ENCODE measurements at regions not wholly inside any gene's neighbourhood (a gene's known extent, or its start where the extent isn't known, plus 50 kb on each side); places are given as distances from the start of the nearest gene placed in this dataset.
"Not testable (repeated sequence)": the region's sequence is repeated elsewhere in the genome, so short reads cannot be mapped to it uniquely, and the experiment has no call there.

DNA sequence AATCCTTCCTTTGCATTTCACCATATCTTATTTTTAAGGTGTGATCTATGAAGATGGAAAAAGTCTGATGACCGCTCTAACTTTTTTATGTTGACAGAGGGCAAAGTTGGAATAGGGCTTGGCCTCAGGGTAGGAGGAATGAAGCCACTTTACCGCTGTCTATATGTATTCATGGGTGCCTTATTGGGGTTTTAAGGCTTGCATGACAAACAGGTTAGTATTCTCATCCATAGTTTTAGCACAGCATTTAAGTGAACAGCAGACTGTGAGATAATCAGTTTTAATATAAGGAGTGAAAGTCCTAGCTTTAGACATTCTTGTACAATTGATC is 81.7 kb upstream of the BMP2K start:
- Mint-ChIP-seq H3K27me3 (peaks cover 25% of the 10 kb centered on the region), H3K4me1 (no peaks in the 10 kb centered on the region), H3K4me3 (no peak overlapping the region), H3K9me3 (no peaks in the 10 kb centered on the region), H3K27ac (ENCODE audit: low read depth) (no peak overlapping the region), H3K36me3 (ENCODE audit: insufficient read depth) (no peaks in the 10 kb centered on the region)
- DNase-seq (ENCODE audit: low spot score in 2 of 2) (no peak), ATAC-seq (replicated peaks; ENCODE audit: extremely low read depth, poor library complexity, severe bottlenecking) (no peak)

DNA sequence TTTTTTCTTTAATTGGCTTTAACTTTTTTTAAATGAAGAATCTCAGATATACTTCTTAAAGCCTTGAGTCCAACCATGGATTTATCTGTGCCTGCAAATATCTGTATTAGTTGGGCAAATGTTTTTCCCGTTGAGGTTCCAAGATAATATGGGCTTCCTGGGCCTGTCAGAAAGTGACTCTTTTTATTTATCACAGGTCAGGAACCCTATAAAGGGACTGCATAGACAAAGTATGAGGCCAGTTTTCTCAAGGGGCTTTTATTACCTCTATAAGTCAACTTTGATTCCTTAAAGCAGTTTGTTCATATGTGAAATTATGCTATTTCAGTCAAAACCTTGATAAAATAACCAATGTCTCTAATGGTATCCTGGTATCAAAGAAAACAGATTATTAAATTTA is 80.2 kb upstream of the BMP2K start:
- H3K27me3 Mint-ChIP-seq = peaks cover 10% of the 10 kb centered on the region
- H3K9me3 Mint-ChIP-seq = no peaks in the 10 kb centered on the region
- H3K27ac Mint-ChIP-seq (ENCODE audit: low read depth) = no peak overlapping the region
- no peak overlapping the region for H3K4me3 Mint-ChIP-seq
- H3K36me3 Mint-ChIP-seq (ENCODE audit: insufficient read depth) = no peaks in the 10 kb centered on the region
- no peak for ATAC-seq (replicated peaks; ENCODE audit: extremely low read depth, poor library complexity, severe bottlenecking)
- no peaks in the 10 kb centered on the region for H3K4me1 Mint-ChIP-seq
- DNase-seq (ENCODE audit: low spot score in 2 of 2) = no peak

DNA sequence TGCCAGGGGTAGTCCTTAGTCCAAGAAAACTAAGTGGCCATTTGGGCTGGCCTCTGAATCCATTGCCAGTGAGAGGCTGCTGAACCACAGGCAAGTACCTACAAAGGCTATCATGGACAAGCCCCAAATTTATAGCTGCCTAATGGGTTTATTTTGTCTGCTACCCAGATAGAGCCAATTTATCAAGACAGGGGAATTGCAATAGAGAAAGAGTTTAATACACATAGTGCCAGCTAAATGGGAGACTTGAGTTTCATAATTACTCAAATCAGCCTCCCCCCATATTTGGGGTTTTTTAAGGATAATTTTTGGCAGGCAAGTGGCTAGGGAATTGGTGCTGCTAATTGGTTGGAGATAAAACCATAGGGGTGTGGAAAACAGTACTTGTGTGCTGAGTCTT is 73.1 kb upstream of the BMP2K start:
- H3K4me3 Mint-ChIP-seq = no peak overlapping the region
- H3K27me3 Mint-ChIP-seq = peaks cover 11% of the 10 kb centered on the region
- H3K36me3 Mint-ChIP-seq (ENCODE audit: insufficient read depth) = no peaks in the 10 kb centered on the region
- no peaks in the 10 kb centered on the region for H3K4me1 Mint-ChIP-seq
- ATAC-seq (replicated peaks; ENCODE audit: extremely low read depth, poor library complexity, severe bottlenecking) (no peak), DNase-seq (ENCODE audit: low spot score in 2 of 2) (no peak)
- H3K9me3 Mint-ChIP-seq = peaks cover 8% of the 10 kb centered on the region
- no peak overlapping the region for H3K27ac Mint-ChIP-seq (ENCODE audit: low read depth)

DNA sequence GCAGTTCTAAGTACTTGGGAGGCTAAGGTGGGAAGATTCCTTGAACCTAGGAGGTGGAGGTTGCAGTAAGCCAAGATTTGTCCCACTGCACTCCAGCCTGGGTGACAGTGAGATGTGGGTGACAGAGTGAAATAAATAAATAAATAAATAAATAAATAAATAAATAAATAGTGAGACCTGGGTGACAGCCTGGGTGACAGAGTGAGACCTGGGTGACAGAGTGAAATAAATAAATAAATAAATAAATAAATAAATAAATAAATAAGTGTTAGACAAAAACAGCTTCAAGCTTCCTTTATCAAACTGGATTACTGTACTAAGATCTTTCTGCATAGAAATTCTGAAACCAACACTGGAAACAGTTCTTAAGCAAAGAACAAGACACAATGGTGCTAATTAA is 71.8 kb upstream of the BMP2K start:
- Mint-ChIP-seq H3K27ac (ENCODE audit: low read depth) (no peak overlapping the region), H3K4me1 (no peaks in the 10 kb centered on the region), H3K9me3 (peaks cover 8% of the 10 kb centered on the region), H3K27me3 (peaks cover 11% of the 10 kb centered on the region), H3K36me3 (ENCODE audit: insufficient read depth) (no peaks in the 10 kb centered on the region), H3K4me3 (no peak overlapping the region)
- no peak for ATAC-seq (replicated peaks; ENCODE audit: extremely low read depth, poor library complexity, severe bottlenecking)
- no peak for DNase-seq (ENCODE audit: low spot score in 2 of 2)

DNA sequence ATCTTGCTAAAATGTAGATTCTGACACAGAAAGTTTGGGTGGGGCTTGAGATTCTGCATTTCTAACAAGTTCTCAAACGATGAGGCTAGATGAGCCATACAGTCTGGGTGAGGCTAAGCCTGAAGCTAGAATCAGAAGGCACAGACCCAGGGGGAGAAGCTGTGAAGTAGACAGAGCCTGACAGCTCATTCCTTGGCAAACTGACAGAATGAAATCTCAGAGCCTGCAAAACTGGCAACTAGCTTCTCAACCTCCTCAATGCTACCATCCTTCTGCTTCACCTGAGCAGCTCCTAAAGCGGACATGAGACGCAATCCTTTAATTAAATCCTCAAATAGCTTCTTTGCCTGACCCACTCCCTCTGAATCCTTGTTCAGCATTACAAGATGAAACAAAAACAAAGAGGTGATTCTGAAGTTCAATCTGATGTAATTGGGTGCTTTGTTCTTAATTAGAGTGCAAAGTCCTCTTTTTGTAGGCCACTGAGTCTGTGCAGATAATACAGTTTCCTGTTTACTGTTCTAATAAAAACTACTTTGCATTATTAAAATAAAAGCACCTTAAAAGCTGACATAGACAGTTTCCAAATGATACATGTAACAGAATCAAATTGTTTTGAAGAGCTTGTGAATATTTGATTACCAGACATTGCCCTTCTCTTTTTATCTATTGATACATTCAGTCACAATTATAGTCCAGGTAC is 71.0 kb upstream of the BMP2K start:
- Mint-ChIP-seq H3K4me1 (no peaks in the 10 kb centered on the region), H3K27me3 (peaks cover 11% of the 10 kb centered on the region), H3K27ac (ENCODE audit: low read depth) (no peak overlapping the region), H3K4me3 (no peak overlapping the region), H3K9me3 (peaks cover 8% of the 10 kb centered on the region), H3K36me3 (ENCODE audit: insufficient read depth) (no peaks in the 10 kb centered on the region)
- ATAC-seq (replicated peaks; ENCODE audit: extremely low read depth, poor library complexity, severe bottlenecking) (no peak), DNase-seq (ENCODE audit: low spot score in 2 of 2) (no peak)

DNA sequence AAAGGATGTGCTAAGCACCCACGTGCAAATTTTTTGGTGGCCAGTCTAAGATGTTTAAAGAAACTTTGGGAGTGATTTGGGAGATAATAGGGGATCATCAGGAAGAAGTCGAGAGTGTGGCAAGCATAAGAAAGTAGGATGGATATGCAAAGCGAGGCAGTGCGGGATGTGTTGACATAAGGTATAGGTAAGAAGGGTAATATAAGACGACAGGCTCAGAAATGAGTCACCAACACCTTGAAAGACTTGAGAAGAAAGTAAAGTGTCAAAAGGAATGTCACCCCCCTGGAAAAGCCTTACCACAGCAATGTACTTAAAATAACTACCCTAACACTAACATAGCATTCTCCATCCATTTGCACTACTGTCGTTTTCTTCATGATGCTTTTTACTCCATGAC is 69.8 kb upstream of the BMP2K start:
- ATAC-seq (replicated peaks; ENCODE audit: extremely low read depth, poor library complexity, severe bottlenecking) (no peak), DNase-seq (ENCODE audit: low spot score in 2 of 2) (no peak)
- no peaks in the 10 kb centered on the region for H3K4me1 Mint-ChIP-seq
- H3K36me3 Mint-ChIP-seq (ENCODE audit: insufficient read depth) = no peaks in the 10 kb centered on the region
- peaks cover 8% of the 10 kb centered on the region for H3K9me3 Mint-ChIP-seq
- H3K27me3 Mint-ChIP-seq = peaks cover 11% of the 10 kb centered on the region
- H3K27ac Mint-ChIP-seq (ENCODE audit: low read depth) = no peak overlapping the region
- no peak overlapping the region for H3K4me3 Mint-ChIP-seq

DNA sequence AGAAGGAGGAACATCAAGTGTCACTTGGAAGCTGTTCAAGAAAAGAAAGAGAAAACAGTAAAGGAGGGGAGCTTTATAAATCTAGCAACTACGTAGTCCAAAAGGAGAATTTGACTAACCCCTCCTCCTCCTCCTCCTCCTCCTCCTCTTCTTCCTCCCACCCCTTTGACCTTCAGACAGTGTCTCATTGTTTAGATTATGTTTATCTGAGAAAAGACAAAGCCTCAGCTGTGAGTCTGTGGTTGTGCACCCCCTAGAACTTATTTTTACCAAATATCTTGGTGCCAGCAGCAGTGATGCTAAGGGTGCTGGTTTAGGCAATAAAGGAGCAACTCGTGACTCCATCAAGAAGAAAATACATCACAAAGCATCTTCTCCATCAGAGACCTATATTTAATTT is 68.9 kb upstream of the BMP2K start:
- Mint-ChIP-seq H3K36me3 (ENCODE audit: insufficient read depth) (no peaks in the 10 kb centered on the region), H3K27ac (ENCODE audit: low read depth) (no peak overlapping the region), H3K4me1 (no peaks in the 10 kb centered on the region), H3K27me3 (peaks cover 11% of the 10 kb centered on the region), H3K9me3 (peaks cover 8% of the 10 kb centered on the region), H3K4me3 (no peak overlapping the region)
- ATAC-seq (replicated peaks; ENCODE audit: extremely low read depth, poor library complexity, severe bottlenecking) (no peak), DNase-seq (ENCODE audit: low spot score in 2 of 2) (no peak)

DNA sequence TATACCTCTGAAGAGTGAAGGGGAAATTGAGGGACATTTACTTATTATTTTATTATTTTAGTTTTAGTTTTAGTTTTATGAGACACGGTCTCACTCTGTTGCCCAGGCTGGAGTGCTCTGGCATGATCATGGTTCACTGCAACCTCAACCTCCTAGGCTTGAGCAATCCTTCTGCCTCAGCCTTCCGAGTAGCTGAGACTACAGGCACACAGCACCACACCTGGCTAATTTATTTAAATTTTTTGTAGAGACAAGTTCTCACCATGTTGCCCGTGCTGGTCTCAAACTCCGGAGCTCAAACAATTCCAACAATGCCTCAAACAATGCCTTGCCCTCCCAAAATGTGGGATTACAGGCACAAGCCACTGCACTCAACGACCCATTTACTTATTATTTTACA is 68.4 kb upstream of the BMP2K start:
- Mint-ChIP-seq H3K9me3 (peaks cover 3% of the 10 kb centered on the region), H3K27ac (ENCODE audit: low read depth) (no peak overlapping the region), H3K27me3 (peaks cover 8% of the 10 kb centered on the region), H3K36me3 (ENCODE audit: insufficient read depth) (no peaks in the 10 kb centered on the region), H3K4me1 (no peaks in the 10 kb centered on the region), H3K4me3 (no peak overlapping the region)
- no peak for ATAC-seq (replicated peaks; ENCODE audit: extremely low read depth, poor library complexity, severe bottlenecking)
- no peak for DNase-seq (ENCODE audit: low spot score in 2 of 2)

DNA sequence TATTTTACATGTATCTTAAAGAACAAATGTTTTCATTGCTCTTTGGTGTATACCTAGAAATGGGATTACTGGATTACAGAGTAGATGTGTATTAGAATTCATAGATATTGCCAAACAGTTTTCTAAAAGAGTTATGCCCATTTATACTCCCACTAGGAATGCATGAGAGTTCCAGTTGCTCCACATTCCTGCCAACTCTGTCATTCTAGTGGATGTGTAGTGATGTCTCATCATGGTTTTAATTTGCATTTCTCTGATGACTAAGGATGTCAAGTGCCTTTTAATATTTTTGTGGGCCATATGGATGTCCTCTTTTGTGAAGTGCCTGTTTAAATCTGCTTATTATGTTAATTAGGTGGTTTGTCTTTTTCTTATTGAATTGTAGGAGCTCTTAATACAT is 65.6 kb upstream of the BMP2K start:
- DNase-seq (ENCODE audit: low spot score in 2 of 2) = no peak
- Mint-ChIP-seq H3K27ac (ENCODE audit: low read depth) (no peak overlapping the region), H3K36me3 (ENCODE audit: insufficient read depth) (no peaks in the 10 kb centered on the region), H3K4me3 (no peak overlapping the region), H3K27me3 (no peaks in the 10 kb centered on the region), H3K4me1 (no peaks in the 10 kb centered on the region), H3K9me3 (no peaks in the 10 kb centered on the region)
- ATAC-seq (replicated peaks; ENCODE audit: extremely low read depth, poor library complexity, severe bottlenecking) = no peak

DNA sequence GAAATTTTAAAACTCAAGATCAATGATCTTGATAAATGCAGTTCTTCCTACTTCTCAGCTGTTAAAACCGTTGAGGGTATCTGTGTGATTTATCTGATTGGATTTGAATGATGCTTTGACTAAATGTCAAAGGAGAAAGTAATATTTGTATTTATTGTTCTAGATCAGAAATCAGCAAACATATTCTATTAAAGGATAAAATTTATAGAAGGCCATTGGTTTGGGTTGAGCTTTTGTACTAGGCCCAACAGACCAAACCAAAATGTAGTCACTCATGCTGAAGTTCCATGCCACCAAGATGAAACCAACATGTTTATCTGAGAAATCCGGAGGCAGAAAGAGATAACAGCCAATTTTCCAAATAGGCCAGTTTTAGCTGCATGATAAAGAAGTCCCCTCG is 64.5 kb upstream of the BMP2K start:
- Mint-ChIP-seq H3K36me3 (ENCODE audit: insufficient read depth) (no peaks in the 10 kb centered on the region), H3K4me1 (no peaks in the 10 kb centered on the region), H3K4me3 (no peak overlapping the region), H3K27me3 (no peaks in the 10 kb centered on the region), H3K27ac (ENCODE audit: low read depth) (no peak overlapping the region), H3K9me3 (no peaks in the 10 kb centered on the region)
- DNase-seq (ENCODE audit: low spot score in 2 of 2) (no peak), ATAC-seq (replicated peaks; ENCODE audit: extremely low read depth, poor library complexity, severe bottlenecking) (no peak)

DNA sequence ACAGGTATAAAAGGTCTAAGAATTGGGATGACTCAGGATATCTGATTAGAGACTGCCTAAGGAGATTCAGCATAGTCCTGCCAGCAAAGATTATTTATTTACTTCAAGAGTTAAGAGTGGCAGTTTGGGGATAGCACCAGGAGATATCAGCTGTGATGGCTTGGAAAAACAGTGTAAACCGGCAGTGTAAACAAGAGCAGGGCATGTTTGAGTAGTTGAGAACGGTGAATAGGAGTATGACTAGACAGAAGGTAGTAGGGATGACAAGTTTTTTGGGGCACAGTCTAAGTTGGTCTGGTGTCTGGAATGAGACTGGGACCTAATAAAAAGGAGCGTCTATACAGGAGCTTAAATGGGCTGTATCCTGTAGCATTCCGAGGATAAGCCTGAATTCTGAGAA is 61.6 kb upstream of the BMP2K start:
- H3K36me3 Mint-ChIP-seq (ENCODE audit: insufficient read depth); H3K9me3 Mint-ChIP-seq; ATAC-seq (replicated peaks; ENCODE audit: extremely low read depth, poor library complexity, severe bottlenecking); H3K4me3 Mint-ChIP-seq; H3K4me1 Mint-ChIP-seq; DNase-seq (ENCODE audit: low spot score in 2 of 2); H3K27ac Mint-ChIP-seq (ENCODE audit: low read depth): not testable (repeated sequence)
- peaks cover 16% of the 10 kb centered on the region for H3K27me3 Mint-ChIP-seq

DNA sequence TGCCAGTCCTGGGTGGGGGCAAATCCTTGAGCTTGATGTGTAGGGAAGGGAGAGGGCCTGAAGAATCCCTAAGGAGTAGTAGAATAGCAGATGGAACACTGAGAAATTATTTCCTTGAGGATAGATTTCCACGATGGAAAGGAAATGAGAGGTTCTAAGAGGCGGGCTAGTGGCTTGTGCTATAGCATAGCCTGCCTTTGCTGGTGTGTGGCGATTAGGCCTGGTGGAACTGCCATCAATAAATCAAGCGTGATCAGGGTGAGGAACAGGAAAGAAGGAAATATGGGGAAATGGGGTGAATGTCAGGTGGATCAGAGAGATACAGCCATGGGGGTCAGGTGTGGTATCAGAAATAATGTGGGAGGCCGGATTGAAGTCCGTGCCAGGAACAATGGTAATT is 60.8 kb upstream of the BMP2K start:
- H3K4me3 Mint-ChIP-seq; ATAC-seq (replicated peaks; ENCODE audit: extremely low read depth, poor library complexity, severe bottlenecking); H3K36me3 Mint-ChIP-seq (ENCODE audit: insufficient read depth); H3K4me1 Mint-ChIP-seq; DNase-seq (ENCODE audit: low spot score in 2 of 2); H3K27ac Mint-ChIP-seq (ENCODE audit: low read depth); H3K9me3 Mint-ChIP-seq: not testable (repeated sequence)
- H3K27me3 Mint-ChIP-seq = peaks cover 16% of the 10 kb centered on the region

DNA sequence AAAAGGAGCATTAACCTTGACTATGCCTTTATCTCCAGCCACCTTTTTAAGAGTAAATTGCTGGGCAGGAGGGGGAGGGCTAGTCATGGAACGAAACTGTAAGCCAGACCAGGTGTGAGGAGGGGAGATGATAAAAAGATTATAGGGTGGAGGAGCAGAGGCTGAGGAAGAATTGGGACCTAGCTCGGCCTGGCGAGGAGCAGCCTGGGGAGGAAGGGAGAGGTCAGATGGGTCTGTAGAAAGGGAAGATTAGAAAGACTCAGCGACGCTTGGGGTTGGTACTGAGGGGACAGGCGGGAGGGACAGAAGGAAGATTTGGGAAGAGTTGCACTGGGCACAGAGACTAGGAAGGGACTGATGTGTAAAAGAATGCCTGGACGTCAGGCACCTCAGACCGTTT is 58.4 kb upstream of the BMP2K start:
- DNase-seq (ENCODE audit: low spot score in 2 of 2); H3K9me3 Mint-ChIP-seq; H3K4me3 Mint-ChIP-seq; H3K27ac Mint-ChIP-seq (ENCODE audit: low read depth); H3K4me1 Mint-ChIP-seq; H3K36me3 Mint-ChIP-seq (ENCODE audit: insufficient read depth); ATAC-seq (replicated peaks; ENCODE audit: extremely low read depth, poor library complexity, severe bottlenecking): not testable (repeated sequence)
- peaks cover 16% of the 10 kb centered on the region for H3K27me3 Mint-ChIP-seq

DNA sequence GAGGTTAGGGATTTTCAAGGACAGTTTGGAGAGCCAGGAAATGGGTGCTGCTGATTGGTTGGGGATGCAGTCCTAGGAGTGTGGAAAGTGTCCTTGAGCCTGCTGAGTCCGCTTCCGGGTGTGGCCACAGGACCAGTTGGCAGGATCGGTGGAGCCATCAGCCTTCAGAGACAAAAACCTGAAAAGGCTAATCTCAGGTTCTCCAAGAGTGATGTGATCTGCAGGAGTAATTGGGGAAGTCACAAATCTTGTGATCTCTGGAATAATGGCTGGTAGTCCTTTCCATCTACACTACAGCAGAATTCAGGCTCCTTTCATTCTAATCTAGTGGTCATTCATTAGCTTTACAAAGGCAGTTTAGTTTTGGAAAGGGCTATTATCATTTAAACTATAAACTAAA is 55.9 kb upstream of the BMP2K start:
- Mint-ChIP-seq H3K36me3 (ENCODE audit: insufficient read depth) (no peaks in the 10 kb centered on the region), H3K27me3 (peaks cover 16% of the 10 kb centered on the region), H3K4me1 (peaks cover 9% of the 10 kb centered on the region), H3K4me3 (no peak overlapping the region), H3K27ac (ENCODE audit: low read depth) (peak overlapping the region; percentile 65), H3K9me3 (no peaks in the 10 kb centered on the region)
- ATAC-seq (replicated peaks; ENCODE audit: extremely low read depth, poor library complexity, severe bottlenecking) = no peak
- no peak for DNase-seq (ENCODE audit: low spot score in 2 of 2)
